ENCODE measurements at regions not wholly inside any gene's neighbourhood (a gene's known extent, or its start where the extent isn't known, plus 50 kb on each side); places are given as distances from the start of the nearest gene placed in this dataset.

- Histone ChIP-seq H3K4me3 (ENCODE audit: control insufficient read depth in 1 of 7, extremely low read depth in 1 of 7, insufficient read depth in 4 of 7, low read depth in 2 of 7, low read length in 6 of 7) (no peak overlapping the region), H3K4me1 (ENCODE audit: control extremely low read depth in 1 of 4, control insufficient read depth in 4 of 4, insufficient read depth in 4 of 4, low read length in 3 of 4) (peaks cover 0 to 9% (median 4%) of the 10 kb centered on the region in 4 experiments), H3K27ac (ENCODE audit: insufficient read depth in 1 of 2, low read depth in 1 of 2, low read length in 2 of 2, poor library complexity in 1 of 2, severe bottlenecking in 2 of 2) (no peak overlapping the region), H3K9me3 (ENCODE audit: control extremely low read depth in 1 of 5, control insufficient read depth in 4 of 5, insufficient read depth in 2 of 5, low read depth in 1 of 5, low read length in 4 of 5) (no peaks in the 10 kb centered on the region), H3K36me3 (ENCODE audit: control insufficient read depth in 4 of 4, insufficient read depth in 4 of 4, low read length in 3 of 4) (no peaks in the 10 kb centered on the region), H3K27me3 (replicated peaks in 2 of 5; ENCODE audit: control insufficient read depth in 4 of 5, insufficient read depth in 5 of 5, low read length in 4 of 5) (no peaks in the 10 kb centered on the region)
- no peak for DNase-seq
- ChIA-PET POLR2A (no interaction called here), CTCF (no interaction called here)
- WGBS (ENCODE audit: insufficient coverage) = 100% methylated on average over 1 of the region's 2 CpGs
Observed at GRCh38 chr6:14367296-14367695, 249.7 kb downstream of the CD83 start.

- H3K9me3 ChIP-seq (ENCODE audit: control extremely low read depth in 1 of 5, control insufficient read depth in 4 of 5, insufficient read depth in 2 of 5, low read depth in 1 of 5, low read length in 4 of 5) = no peaks in the 10 kb centered on the region
- POLR2A ChIA-PET = no interaction called here
- CTCF ChIA-PET = interaction anchor here (1.5 kb wide), 1 partner anchor 23 kb away, joined by 3 read pairs; no protein-coding TSS in a partner anchor
- H3K27ac ChIP-seq (ENCODE audit: insufficient read depth in 1 of 2, low read depth in 1 of 2, low read length in 2 of 2, poor library complexity in 1 of 2, severe bottlenecking in 2 of 2) = no peak overlapping the region
- H3K36me3 ChIP-seq (ENCODE audit: control insufficient read depth in 4 of 4, insufficient read depth in 4 of 4, low read length in 3 of 4) = no peaks in the 10 kb centered on the region
- no peaks in the 10 kb centered on the region for H3K27me3 ChIP-seq (replicated peaks in 2 of 5; ENCODE audit: control insufficient read depth in 4 of 5, insufficient read depth in 5 of 5, low read length in 4 of 5)
- WGBS (ENCODE audit: insufficient coverage) = 96% methylated on average over 2 of the region's 3 CpGs
- H3K4me1 ChIP-seq (ENCODE audit: control extremely low read depth in 1 of 4, control insufficient read depth in 4 of 4, insufficient read depth in 4 of 4, low read length in 3 of 4) = peaks cover 0 to 9% (median 5%) of the 10 kb centered on the region in 4 experiments
- DNase-seq = no peak
- no peak overlapping the region for H3K4me3 ChIP-seq (ENCODE audit: control insufficient read depth in 1 of 7, extremely low read depth in 1 of 7, insufficient read depth in 4 of 7, low read depth in 2 of 7, low read length in 6 of 7)
Observed at GRCh38 chr6:14369717-14370116, 252.1 kb downstream of the CD83 start.

GRCh38 chr6:14371530-14371929 is 254.0 kb downstream of the CD83 start:
- Histone ChIP-seq H3K4me1 (ENCODE audit: control extremely low read depth in 1 of 4, control insufficient read depth in 4 of 4, insufficient read depth in 4 of 4, low read length in 3 of 4) (peaks cover 3 to 20% (median 10%) of the 10 kb centered on the region in 4 experiments), H3K4me3 (ENCODE audit: control insufficient read depth in 1 of 7, extremely low read depth in 1 of 7, insufficient read depth in 4 of 7, low read depth in 2 of 7, low read length in 6 of 7) (no peak overlapping the region), H3K27me3 (replicated peaks in 2 of 5; ENCODE audit: control insufficient read depth in 4 of 5, insufficient read depth in 5 of 5, low read length in 4 of 5) (no peaks in the 10 kb centered on the region), H3K9me3 (ENCODE audit: control extremely low read depth in 1 of 5, control insufficient read depth in 4 of 5, insufficient read depth in 2 of 5, low read depth in 1 of 5, low read length in 4 of 5) (no peaks in the 10 kb centered on the region), H3K36me3 (ENCODE audit: control insufficient read depth in 4 of 4, insufficient read depth in 4 of 4, low read length in 3 of 4) (no peaks in the 10 kb centered on the region), H3K27ac (ENCODE audit: insufficient read depth in 1 of 2, low read depth in 1 of 2, low read length in 2 of 2, poor library complexity in 1 of 2, severe bottlenecking in 2 of 2) (no peak overlapping the region)
- POLR2A ChIA-PET = interaction anchor here (0.6 kb wide), 1 partner anchor 79 kb away, joined by 3 read pairs; no protein-coding TSS in a partner anchor
- DNase-seq = peak in 1 of 3 donors; percentile 20
- 75% methylated on average over 2 of the region's 3 CpGs for WGBS (ENCODE audit: insufficient coverage)
- CTCF ChIA-PET = interaction anchor here (1.3 to 1.5 kb wide), 2 partner anchors 14 to 25 kb away, joined by 3 to 5 read pairs; no protein-coding TSS in a partner anchor

GRCh38 chr6:14372734-14373489 is 255.3 kb downstream of the CD83 start:
- peaks cover 3 to 20% (median 10%) of the 10 kb centered on the region in 4 experiments for H3K4me1 ChIP-seq (ENCODE audit: control extremely low read depth in 1 of 4, control insufficient read depth in 4 of 4, insufficient read depth in 4 of 4, low read length in 3 of 4)
- POLR2A ChIA-PET = no interaction called here
- CTCF ChIA-PET = no interaction called here
- no peaks in the 10 kb centered on the region for H3K27me3 ChIP-seq (replicated peaks in 2 of 5; ENCODE audit: control insufficient read depth in 4 of 5, insufficient read depth in 5 of 5, low read length in 4 of 5)
- no peak overlapping the region for H3K27ac ChIP-seq (ENCODE audit: insufficient read depth in 1 of 2, low read depth in 1 of 2, low read length in 2 of 2, poor library complexity in 1 of 2, severe bottlenecking in 2 of 2)
- H3K4me3 ChIP-seq (ENCODE audit: control insufficient read depth in 1 of 7, extremely low read depth in 1 of 7, insufficient read depth in 4 of 7, low read depth in 2 of 7, low read length in 6 of 7) = no peak overlapping the region
- DNase-seq = no peak
- WGBS (ENCODE audit: insufficient coverage) = 100% methylated on average over 2 of the region's 7 CpGs
- H3K9me3 ChIP-seq (ENCODE audit: control extremely low read depth in 1 of 5, control insufficient read depth in 4 of 5, insufficient read depth in 2 of 5, low read depth in 1 of 5, low read length in 4 of 5) = peaks cover 0 to 2% (median 0%) of the 10 kb centered on the region in 5 experiments
- H3K36me3 ChIP-seq (ENCODE audit: control insufficient read depth in 4 of 4, insufficient read depth in 4 of 4, low read length in 3 of 4) = no peaks in the 10 kb centered on the region

GRCh38 chr6:14373648-14374437 is 256.3 kb downstream of the CD83 start:
- ChIA-PET POLR2A (no interaction called here), CTCF (no interaction called here)
- no peak overlapping the region for H3K27ac ChIP-seq (ENCODE audit: insufficient read depth in 1 of 2, low read depth in 1 of 2, low read length in 2 of 2, poor library complexity in 1 of 2, severe bottlenecking in 2 of 2)
- peaks cover 3 to 20% (median 10%) of the 10 kb centered on the region in 4 experiments for H3K4me1 ChIP-seq (ENCODE audit: control extremely low read depth in 1 of 4, control insufficient read depth in 4 of 4, insufficient read depth in 4 of 4, low read length in 3 of 4)
- WGBS (ENCODE audit: insufficient coverage) = 98% methylated on average over 6 of the region's 7 CpGs
- no peak for DNase-seq
- H3K36me3 ChIP-seq (ENCODE audit: control insufficient read depth in 4 of 4, insufficient read depth in 4 of 4, low read length in 3 of 4) = no peaks in the 10 kb centered on the region
- peaks cover 0 to 6% (median 0%) of the 10 kb centered on the region in 5 experiments for H3K9me3 ChIP-seq (ENCODE audit: control extremely low read depth in 1 of 5, control insufficient read depth in 4 of 5, insufficient read depth in 2 of 5, low read depth in 1 of 5, low read length in 4 of 5)
- no peaks in the 10 kb centered on the region for H3K27me3 ChIP-seq (replicated peaks in 2 of 5; ENCODE audit: control insufficient read depth in 4 of 5, insufficient read depth in 5 of 5, low read length in 4 of 5)
- H3K4me3 ChIP-seq (ENCODE audit: control insufficient read depth in 1 of 7, extremely low read depth in 1 of 7, insufficient read depth in 4 of 7, low read depth in 2 of 7, low read length in 6 of 7) = no peak overlapping the region

GRCh38 chr6:14375930-14376329 is 258.4 kb downstream of the CD83 start:
- Histone ChIP-seq H3K9me3 (ENCODE audit: control extremely low read depth in 1 of 5, control insufficient read depth in 4 of 5, insufficient read depth in 2 of 5, low read depth in 1 of 5, low read length in 4 of 5) (peaks cover 0 to 6% (median 0%) of the 10 kb centered on the region in 5 experiments), H3K36me3 (ENCODE audit: control insufficient read depth in 4 of 4, insufficient read depth in 4 of 4, low read length in 3 of 4) (no peaks in the 10 kb centered on the region), H3K4me3 (ENCODE audit: control insufficient read depth in 1 of 7, extremely low read depth in 1 of 7, insufficient read depth in 4 of 7, low read depth in 2 of 7, low read length in 6 of 7) (no peak overlapping the region), H3K27ac (ENCODE audit: insufficient read depth in 1 of 2, low read depth in 1 of 2, low read length in 2 of 2, poor library complexity in 1 of 2, severe bottlenecking in 2 of 2) (no peak overlapping the region), H3K4me1 (ENCODE audit: control extremely low read depth in 1 of 4, control insufficient read depth in 4 of 4, insufficient read depth in 4 of 4, low read length in 3 of 4) (peaks cover 3 to 33% (median 15%) of the 10 kb centered on the region in 4 experiments), H3K27me3 (replicated peaks in 2 of 5; ENCODE audit: control insufficient read depth in 4 of 5, insufficient read depth in 5 of 5, low read length in 4 of 5) (no peaks in the 10 kb centered on the region)
- ChIA-PET CTCF (no interaction called here), POLR2A (no interaction called here)
- DNase-seq = peak; percentile 24 to 89 (median 80)
- 0% methylated on average over 1 of the region's 1 CpG for WGBS (ENCODE audit: insufficient coverage)

GRCh38 chr6:14379568-14379967 is 262.0 kb downstream of the CD83 start:
- Histone ChIP-seq H3K36me3 (ENCODE audit: control insufficient read depth in 4 of 4, insufficient read depth in 4 of 4, low read length in 3 of 4) (no peaks in the 10 kb centered on the region), H3K27me3 (replicated peaks in 2 of 5; ENCODE audit: control insufficient read depth in 4 of 5, insufficient read depth in 5 of 5, low read length in 4 of 5) (no peaks in the 10 kb centered on the region), H3K27ac (ENCODE audit: insufficient read depth in 1 of 2, low read depth in 1 of 2, low read length in 2 of 2, poor library complexity in 1 of 2, severe bottlenecking in 2 of 2) (no peak overlapping the region), H3K4me3 (ENCODE audit: control insufficient read depth in 1 of 7, extremely low read depth in 1 of 7, insufficient read depth in 4 of 7, low read depth in 2 of 7, low read length in 6 of 7) (no peak overlapping the region), H3K4me1 (ENCODE audit: control extremely low read depth in 1 of 4, control insufficient read depth in 4 of 4, insufficient read depth in 4 of 4, low read length in 3 of 4) (peaks cover 14 to 50% (median 28%) of the 10 kb centered on the region in 4 experiments), H3K9me3 (ENCODE audit: control extremely low read depth in 1 of 5, control insufficient read depth in 4 of 5, insufficient read depth in 2 of 5, low read depth in 1 of 5, low read length in 4 of 5) (peaks cover 0 to 6% (median 0%) of the 10 kb centered on the region in 5 experiments)
- CTCF ChIA-PET = interaction anchor here (1.3 kb wide), 1 partner anchor 27 kb away, joined by 3 read pairs; no protein-coding TSS in a partner anchor
- POLR2A ChIA-PET = no interaction called here
- WGBS (ENCODE audit: insufficient coverage) = 84% methylated on average over 3 of the region's 3 CpGs
- no peak for DNase-seq

Data from common myeloid progenitor, CD34-positive (primary cell).